ENCODE measurements at regions not wholly inside any gene's neighbourhood (a gene's known extent, or its start where the extent isn't known, plus 50 kb on each side); places are given as distances from the start of the nearest gene placed in this dataset.

DNA sequence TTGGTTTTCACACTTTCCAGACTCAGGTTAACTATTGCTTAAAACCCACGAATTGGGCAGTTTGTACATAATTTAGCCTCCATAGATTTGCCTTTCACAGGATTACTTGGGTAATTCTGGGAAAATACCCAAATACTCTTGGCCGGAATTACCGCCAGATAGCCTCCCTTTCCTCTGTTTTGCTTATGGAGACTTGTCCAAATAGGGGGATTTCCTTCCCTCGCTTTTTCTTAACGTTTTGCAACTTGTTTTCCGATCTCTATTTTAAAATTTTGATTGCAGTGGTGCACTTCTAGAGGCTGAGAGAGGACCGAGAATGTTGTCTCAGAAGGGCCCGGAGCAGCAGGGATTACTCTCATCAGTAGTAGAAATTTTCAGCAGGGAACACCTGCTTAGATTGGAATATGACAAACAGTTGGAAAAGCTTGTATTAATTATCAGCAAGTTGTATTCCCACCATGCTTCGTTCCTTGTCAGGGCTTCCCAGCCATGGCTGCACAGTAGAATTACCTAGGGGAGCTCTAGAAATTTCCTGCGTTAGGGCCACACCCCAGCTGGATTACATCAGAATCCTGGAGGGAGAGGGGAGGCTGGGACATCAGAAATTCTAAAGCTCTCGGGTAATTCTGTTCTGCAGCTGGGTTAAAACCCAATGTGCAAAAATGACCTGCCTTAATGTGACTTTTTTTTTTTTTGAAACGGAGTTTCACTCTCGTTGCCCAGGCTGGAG lies 329.1 kb downstream of the SH3GL2 start:
- TF ChIP-seq CTCF (IDR thresholded peaks at IDR 0.05 in 4 of 5, conservative IDR thresholded peaks at IDR 0.05 in 1 of 5): no peak
- no peak for TF ChIP-seq POLR2A (IDR thresholded peaks at IDR 0.05)
